ENCODE measurements at regions not wholly inside any gene's neighbourhood (a gene's known extent, or its start where the extent isn't known, plus 50 kb on each side); places are given as distances from the start of the nearest gene placed in this dataset.

- DNase-seq (ENCODE audit: low read depth), result no peak
- H3K4me3 ChIP-seq (ENCODE audit: low read depth, low read length), result no peak overlapping the region
- TF ChIP-seq CTCF (IDR thresholded peaks at IDR 0.05; ENCODE audit: low read depth, low read length, missing control alignments), result no peak
These were observed 51.7 kb upstream of the RCN1 start for GRCh38 chr11:32039149-32039548.

- no peak overlapping the region for H3K4me3 ChIP-seq (ENCODE audit: low read depth, low read length)
- DNase-seq (ENCODE audit: low read depth), result no peak
- TF ChIP-seq CTCF (IDR thresholded peaks at IDR 0.05; ENCODE audit: low read depth, low read length, missing control alignments), result no peak
These were observed 56.2 kb upstream of the RCN1 start for GRCh38 chr11:32034680-32035079.

- no peak for DNase-seq (ENCODE audit: low read depth)
- H3K4me3 ChIP-seq (ENCODE audit: low read depth, low read length), result no peak overlapping the region
- no peak for TF ChIP-seq CTCF (IDR thresholded peaks at IDR 0.05; ENCODE audit: low read depth, low read length, missing control alignments)
These were observed 56.7 kb upstream of the RCN1 start for GRCh38 chr11:32034149-32034548.

GRCh38 chr11:32033491-32033890 lies 57.4 kb upstream of the RCN1 start:
- H3K4me3 ChIP-seq (ENCODE audit: low read depth, low read length), result no peak overlapping the region
- DNase-seq (ENCODE audit: low read depth), result no peak
- no peak for TF ChIP-seq CTCF (IDR thresholded peaks at IDR 0.05; ENCODE audit: low read depth, low read length, missing control alignments)

GRCh38 chr11:32033067-32033466 lies 57.8 kb upstream of the RCN1 start:
- DNase-seq (ENCODE audit: low read depth), result no peak
- no peak overlapping the region for H3K4me3 ChIP-seq (ENCODE audit: low read depth, low read length)
- no peak for TF ChIP-seq CTCF (IDR thresholded peaks at IDR 0.05; ENCODE audit: low read depth, low read length, missing control alignments)

- TF ChIP-seq CTCF (IDR thresholded peaks at IDR 0.05; ENCODE audit: low read depth, low read length, missing control alignments), result no peak
- no peak for DNase-seq (ENCODE audit: low read depth)
- H3K4me3 ChIP-seq (ENCODE audit: low read depth, low read length), result no peak overlapping the region
These were observed 58.4 kb upstream of the RCN1 start for GRCh38 chr11:32032478-32032877.

GRCh38 chr11:32032052-32032451 lies 58.8 kb upstream of the RCN1 start:
- DNase-seq (ENCODE audit: low read depth), result no peak

More at GRCh38 chr11:32032052-32032451, 58.8 kb upstream of the RCN1 start:
- no peak overlapping the region for H3K4me3 ChIP-seq (ENCODE audit: low read depth, low read length)
- no peak for TF ChIP-seq CTCF (IDR thresholded peaks at IDR 0.05; ENCODE audit: low read depth, low read length, missing control alignments)
